ENCODE measurements at regions not wholly inside any gene's neighbourhood (a gene's known extent, or its start where the extent isn't known, plus 50 kb on each side); places are given as distances from the start of the nearest gene placed in this dataset.

DNA sequence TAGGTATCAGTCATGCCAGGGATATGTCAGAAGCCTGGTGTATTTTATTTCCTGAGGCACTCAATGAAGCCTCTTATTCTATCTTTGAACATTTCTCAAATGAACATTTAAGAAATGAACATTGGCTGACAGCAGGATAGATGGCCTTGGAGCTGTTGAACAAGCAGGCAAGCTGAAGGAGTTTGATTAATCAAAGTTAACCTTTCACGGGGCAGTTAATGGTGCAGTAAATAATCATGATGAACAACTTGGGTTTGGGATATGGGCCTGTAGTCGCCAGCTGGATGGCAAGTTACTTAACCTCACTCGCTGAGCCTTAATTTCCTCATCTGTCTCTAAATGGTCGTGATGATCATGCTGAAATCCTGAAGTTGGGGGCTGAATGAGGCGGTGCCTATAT, 333.0 kb downstream of the SFMBT2 start:
- no peaks in the 10 kb centered on the region for H3K4me1 ChIP-seq
- no peak overlapping the region for H3K4me3 ChIP-seq
- H3K9me3 ChIP-seq: no peaks in the 10 kb centered on the region
- H3K36me3 ChIP-seq: no peaks in the 10 kb centered on the region
- no peak overlapping the region for H3K27ac ChIP-seq
- TF ChIP-seq, protein P1, sequence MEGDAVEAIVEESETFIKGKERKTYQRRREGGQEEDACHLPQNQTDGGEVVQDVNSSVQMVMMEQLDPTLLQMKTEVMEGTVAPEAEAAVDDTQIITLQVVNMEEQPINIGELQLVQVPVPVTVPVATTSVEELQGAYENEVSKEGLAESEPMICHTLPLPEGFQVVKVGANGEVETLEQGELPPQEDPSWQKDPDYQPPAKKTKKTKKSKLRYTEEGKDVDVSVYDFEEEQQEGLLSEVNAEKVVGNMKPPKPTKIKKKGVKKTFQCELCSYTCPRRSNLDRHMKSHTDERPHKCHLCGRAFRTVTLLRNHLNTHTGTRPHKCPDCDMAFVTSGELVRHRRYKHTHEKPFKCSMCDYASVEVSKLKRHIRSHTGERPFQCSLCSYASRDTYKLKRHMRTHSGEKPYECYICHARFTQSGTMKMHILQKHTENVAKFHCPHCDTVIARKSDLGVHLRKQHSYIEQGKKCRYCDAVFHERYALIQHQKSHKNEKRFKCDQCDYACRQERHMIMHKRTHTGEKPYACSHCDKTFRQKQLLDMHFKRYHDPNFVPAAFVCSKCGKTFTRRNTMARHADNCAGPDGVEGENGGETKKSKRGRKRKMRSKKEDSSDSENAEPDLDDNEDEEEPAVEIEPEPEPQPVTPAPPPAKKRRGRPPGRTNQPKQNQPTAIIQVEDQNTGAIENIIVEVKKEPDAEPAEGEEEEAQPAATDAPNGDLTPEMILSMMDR (IDR thresholded peaks at IDR 0.05): no peak
- DNase-seq (no peak), ATAC-seq (no peak)
- peaks cover 7% of the 10 kb centered on the region for H3K27me3 ChIP-seq
- intact Hi-C loops (cut with DNase I): no loop called here

DNA sequence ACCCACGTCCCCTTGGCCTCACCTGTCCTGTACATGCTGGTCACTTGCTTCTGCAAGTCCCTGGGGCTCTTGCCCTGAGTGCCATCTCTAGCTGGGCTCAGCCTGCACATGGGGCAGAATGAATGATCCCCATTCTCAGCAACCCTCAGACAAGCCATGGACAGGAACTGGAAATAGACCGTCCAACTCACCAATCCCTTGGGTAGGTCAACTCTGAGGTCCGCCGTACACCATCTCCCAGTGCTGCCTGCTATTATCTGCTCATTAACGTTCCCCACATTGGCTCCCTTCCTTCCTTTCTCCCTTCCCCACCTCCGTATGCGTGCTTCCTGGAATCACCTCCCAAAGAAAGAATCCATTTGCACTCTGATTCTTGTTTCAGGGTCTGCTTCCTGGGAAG, 335.0 kb downstream of the SFMBT2 start:
- no peaks in the 10 kb centered on the region for H3K4me1 ChIP-seq
- H3K27me3 ChIP-seq: peaks cover 7% of the 10 kb centered on the region
- no peaks in the 10 kb centered on the region for H3K36me3 ChIP-seq
- intact Hi-C loops (cut with DNase I): no loop called here
- TF ChIP-seq, protein P1 (IDR thresholded peaks at IDR 0.05): no peak
- no peak for ATAC-seq
- H3K4me3 ChIP-seq: no peak overlapping the region
- H3K27ac ChIP-seq: no peak overlapping the region
- DNase-seq: no peak
- H3K9me3 ChIP-seq: no peaks in the 10 kb centered on the region

DNA sequence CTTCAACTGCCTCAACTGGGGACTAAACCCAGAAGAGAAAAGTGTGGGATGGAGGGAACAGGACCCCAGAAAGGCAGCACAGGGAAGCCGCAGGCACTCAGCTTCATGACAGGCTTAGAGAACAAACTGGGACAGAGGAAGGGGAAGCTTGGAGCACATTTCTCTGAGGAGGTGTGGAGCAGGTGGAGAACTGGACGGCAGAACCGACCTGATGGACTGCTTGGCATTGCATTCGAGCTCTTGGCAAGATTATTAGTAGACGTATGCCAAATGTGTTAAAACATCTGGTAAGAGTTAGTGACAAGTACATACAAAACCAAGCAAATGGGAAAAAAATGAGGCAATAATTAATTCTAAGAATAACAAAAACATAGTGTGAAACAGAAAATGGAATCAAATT, 335.7 kb downstream of the SFMBT2 start:
- intact Hi-C loops (cut with DNase I): no loop called here
- TF ChIP-seq, protein P1 (IDR thresholded peaks at IDR 0.05): no peak
- DNase-seq (no peak), ATAC-seq (no peak)
- Histone ChIP-seq H3K27ac (no peak overlapping the region), H3K36me3 (no peaks in the 10 kb centered on the region), H3K4me1 (no peaks in the 10 kb centered on the region), H3K4me3 (no peak overlapping the region), H3K9me3 (no peaks in the 10 kb centered on the region), H3K27me3 (peaks cover 2% of the 10 kb centered on the region)

DNA sequence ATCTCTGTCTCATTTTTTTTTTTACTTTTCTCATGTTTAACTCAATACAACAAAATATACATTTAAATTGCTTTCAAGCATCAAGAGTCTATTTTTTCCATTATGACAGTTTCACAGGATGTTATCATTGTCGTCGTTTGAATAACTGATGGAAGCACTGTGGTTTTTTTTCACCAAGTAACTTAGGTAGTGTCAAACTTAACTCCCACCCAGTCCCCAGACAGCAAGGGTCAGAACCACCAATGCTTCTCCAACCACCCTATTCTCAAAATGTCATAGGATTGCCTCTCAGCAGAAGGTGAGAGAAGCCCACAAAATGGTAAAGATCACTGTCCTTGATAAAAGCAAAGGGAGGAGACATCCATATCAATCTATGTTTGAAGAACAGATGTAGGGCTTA, 339.4 kb downstream of the SFMBT2 start:
- intact Hi-C loops (cut with DNase I): no loop called here
- TF ChIP-seq, protein P1 (IDR thresholded peaks at IDR 0.05): no peak

DNA sequence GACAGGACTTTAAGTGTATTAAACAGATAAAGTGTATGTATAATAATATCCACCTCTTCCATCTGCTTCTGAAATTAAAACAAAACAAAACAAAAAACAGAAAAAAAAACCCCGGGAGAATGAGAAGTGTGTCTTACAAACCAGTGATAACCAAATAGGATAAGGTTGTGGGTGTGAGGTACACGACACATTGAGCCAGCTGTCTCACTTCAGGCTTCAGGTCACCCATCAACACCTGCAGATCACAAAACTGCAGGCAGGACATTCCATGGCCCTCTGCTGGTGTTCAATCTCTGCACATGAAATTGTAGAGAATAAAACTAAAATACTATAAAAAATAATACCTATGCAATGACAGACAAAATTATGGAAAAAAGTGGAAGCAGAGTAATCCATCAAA, 339.9 kb downstream of the SFMBT2 start:
- no peak for DNase-seq
- Histone ChIP-seq H3K9me3 (no peaks in the 10 kb centered on the region), H3K4me3 (no peak overlapping the region), H3K27me3 (no peaks in the 10 kb centered on the region), H3K36me3 (no peaks in the 10 kb centered on the region), H3K4me1 (no peaks in the 10 kb centered on the region), H3K27ac (no peak overlapping the region)
- intact Hi-C loops (cut with DNase I): no loop called here
- TF ChIP-seq, protein P1 (IDR thresholded peaks at IDR 0.05): no peak
- ATAC-seq: no peak

More for the DNA sequence above, 339.4 kb downstream of the SFMBT2 start:
- H3K9me3 ChIP-seq: no peaks in the 10 kb centered on the region
- H3K4me3 ChIP-seq: no peak overlapping the region
- no peaks in the 10 kb centered on the region for H3K36me3 ChIP-seq
- H3K27me3 ChIP-seq: no peaks in the 10 kb centered on the region
- DNase-seq (no peak), ATAC-seq (no peak)
- H3K4me1 ChIP-seq: no peaks in the 10 kb centered on the region
- H3K27ac ChIP-seq: no peak overlapping the region

DNA sequence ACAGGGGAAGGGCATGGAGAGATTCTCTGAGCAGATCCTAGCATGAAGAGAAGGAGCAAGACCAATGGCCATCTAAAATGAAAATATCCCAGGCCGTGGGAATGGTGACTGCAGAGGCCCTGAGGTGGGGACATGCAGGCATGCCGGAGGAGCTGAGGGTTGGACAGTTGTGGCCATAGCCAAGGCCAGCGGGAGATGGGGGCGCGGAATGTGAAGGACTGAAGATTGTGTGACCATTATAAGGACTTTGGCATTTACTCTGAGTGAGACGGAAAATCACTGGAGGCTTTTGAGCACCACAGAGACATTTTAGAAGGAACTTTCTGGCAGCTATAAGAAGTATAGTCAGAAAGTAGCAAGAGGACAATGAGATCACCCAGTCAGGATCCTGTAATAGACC, 341.1 kb downstream of the SFMBT2 start:
- H3K4me3 ChIP-seq: no peak overlapping the region
- TF ChIP-seq, protein P1 (IDR thresholded peaks at IDR 0.05): no peak
- no peaks in the 10 kb centered on the region for H3K27me3 ChIP-seq
- H3K9me3 ChIP-seq: no peaks in the 10 kb centered on the region
- ATAC-seq (no peak), DNase-seq (no peak)
- no peaks in the 10 kb centered on the region for H3K36me3 ChIP-seq
- H3K4me1 ChIP-seq: no peaks in the 10 kb centered on the region
- intact Hi-C loops (cut with DNase I): no loop called here
- no peak overlapping the region for H3K27ac ChIP-seq
